ENCODE measurements at regions not wholly inside any gene's neighbourhood (a gene's known extent, or its start where the extent isn't known, plus 50 kb on each side); places are given as distances from the start of the nearest gene placed in this dataset.

DNA sequence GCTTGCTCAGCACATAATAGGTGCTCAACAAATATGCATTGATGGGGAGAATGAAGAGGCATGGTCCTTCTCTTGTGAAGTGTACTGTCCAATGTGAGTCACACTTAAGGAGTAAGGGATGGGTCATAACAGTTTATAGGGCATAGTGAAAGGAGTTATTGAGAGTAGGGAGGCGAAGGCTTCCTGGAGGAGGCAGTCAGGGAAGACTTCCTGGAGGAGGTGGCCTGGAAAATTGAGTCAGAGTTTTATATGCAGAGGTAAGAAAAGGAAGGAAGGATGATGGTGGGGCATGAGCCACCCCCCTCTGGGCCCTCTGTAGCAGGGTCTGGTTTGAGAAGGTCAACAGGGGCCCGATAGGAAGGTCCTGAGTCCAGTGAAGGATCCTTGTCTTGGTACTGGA is 57.0 kb upstream of the ZNF536 start:
- no peaks in the 10 kb centered on the region for H3K27me3 ChIP-seq (ENCODE audit: control insufficient read depth, insufficient read depth)
- ATAC-seq (no peak), DNase-seq (no peak)
- 90% methylated on average over 2 of the region's 2 CpGs for WGBS
- intact Hi-C loops (cut with DNase I) = no loop called here
- no peaks in the 10 kb centered on the region for H3K9me3 ChIP-seq (ENCODE audit: control insufficient read depth, low read length)
- no peak overlapping the region for H3K27ac ChIP-seq (ENCODE audit: low read length)
- no peak overlapping the region for H3K4me3 ChIP-seq (ENCODE audit: low read length)
- no peaks in the 10 kb centered on the region for H3K4me1 ChIP-seq (ENCODE audit: control insufficient read depth, insufficient read depth, low read length)

DNA sequence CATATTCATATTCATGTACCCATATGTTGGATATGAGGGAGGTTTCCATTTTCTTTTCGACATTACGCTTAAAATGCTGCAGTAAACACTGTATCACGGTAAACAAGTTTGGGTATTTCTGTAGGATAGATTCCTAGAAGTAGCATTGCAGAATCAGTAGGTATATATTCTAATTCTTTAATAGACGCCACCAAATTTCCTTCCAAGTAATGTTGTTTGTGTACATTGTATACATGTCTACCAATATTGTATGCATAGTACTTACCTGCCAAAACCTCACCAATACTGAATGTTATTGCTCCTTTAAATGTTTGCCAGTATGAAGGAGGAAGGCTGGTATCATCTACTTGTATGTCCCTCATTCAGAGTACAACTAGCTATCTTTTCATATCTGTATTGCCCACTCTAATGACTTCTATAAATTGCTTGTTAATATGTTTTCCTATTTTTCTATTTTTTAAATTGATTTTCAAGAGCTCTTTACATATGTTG is 56.1 kb upstream of the ZNF536 start:
- ATAC-seq (no peak), DNase-seq (no peak)
- no peaks in the 10 kb centered on the region for H3K27me3 ChIP-seq (ENCODE audit: control insufficient read depth, insufficient read depth)
- 98% methylated on average over 4 of the region's 4 CpGs for WGBS
- intact Hi-C loops (cut with DNase I) = no loop called here
- no peak overlapping the region for H3K27ac ChIP-seq (ENCODE audit: low read length)
- H3K9me3 ChIP-seq (ENCODE audit: control insufficient read depth, low read length) = no peaks in the 10 kb centered on the region
- no peak overlapping the region for H3K4me3 ChIP-seq (ENCODE audit: low read length)
- no peaks in the 10 kb centered on the region for H3K4me1 ChIP-seq (ENCODE audit: control insufficient read depth, insufficient read depth, low read length)

DNA sequence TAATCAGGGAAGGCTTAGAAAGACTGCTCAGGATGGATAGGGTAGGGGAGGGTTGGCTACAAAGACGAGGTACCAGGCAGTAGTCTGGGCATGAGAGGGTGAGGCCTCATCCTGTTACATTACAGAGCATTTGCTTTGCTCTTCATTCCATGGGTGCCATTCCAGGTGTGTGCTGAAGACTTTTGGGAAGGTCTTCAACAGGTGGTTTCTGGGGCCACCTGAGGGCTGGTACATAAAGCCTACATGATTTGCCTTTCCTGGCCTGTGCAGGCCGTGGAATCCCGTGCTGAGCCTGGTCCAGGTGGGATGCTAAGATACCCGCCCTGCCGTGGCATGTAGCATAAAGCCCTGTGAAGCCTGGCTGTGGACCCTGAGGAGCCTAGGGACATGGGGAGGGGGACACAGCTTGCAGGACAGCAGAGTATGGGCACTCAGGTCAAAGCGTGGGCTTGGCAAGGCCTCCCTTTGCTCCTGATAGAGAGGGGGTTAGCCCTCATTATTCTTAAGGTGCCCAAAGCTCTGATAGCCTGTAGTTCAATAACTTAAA is 55.6 kb upstream of the ZNF536 start:
- no peaks in the 10 kb centered on the region for H3K27me3 ChIP-seq (ENCODE audit: control insufficient read depth, insufficient read depth)
- DNase-seq (peak in 1 of 3 donors; percentile 11), ATAC-seq (no peak)
- no peaks in the 10 kb centered on the region for H3K4me1 ChIP-seq (ENCODE audit: control insufficient read depth, insufficient read depth, low read length)
- intact Hi-C loops (cut with DNase I) = no loop called here
- WGBS = 90% methylated on average over 6 of the region's 6 CpGs
- no peak overlapping the region for H3K27ac ChIP-seq (ENCODE audit: low read length)
- H3K9me3 ChIP-seq (ENCODE audit: control insufficient read depth, low read length) = no peaks in the 10 kb centered on the region
- H3K4me3 ChIP-seq (ENCODE audit: low read length) = no peak overlapping the region

DNA sequence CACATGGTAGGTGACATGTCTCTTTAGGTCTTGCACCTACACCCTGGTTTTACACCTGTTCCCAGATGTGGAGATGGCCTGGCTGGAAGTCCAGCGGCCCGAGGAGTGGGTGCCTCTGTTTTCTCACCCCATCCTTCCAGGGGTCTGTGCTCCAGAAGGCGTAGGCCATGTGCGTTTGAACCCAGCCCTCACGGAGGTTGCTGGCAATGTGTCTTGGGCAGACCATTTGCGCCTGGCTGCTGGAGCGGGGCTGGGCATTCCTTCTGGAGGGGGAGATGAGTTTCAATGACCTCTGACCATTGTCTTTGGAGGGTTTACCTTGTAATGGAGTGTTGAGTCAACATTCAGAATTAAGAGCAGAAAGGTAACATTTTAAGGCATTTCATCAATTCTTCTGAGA is 54.8 kb upstream of the ZNF536 start:
- WGBS = 91% methylated on average over 7 of the region's 7 CpGs
- no peaks in the 10 kb centered on the region for H3K4me1 ChIP-seq (ENCODE audit: control insufficient read depth, insufficient read depth, low read length)
- H3K27ac ChIP-seq (ENCODE audit: low read length) = no peak overlapping the region
- intact Hi-C loops (cut with DNase I) = no loop called here
- no peaks in the 10 kb centered on the region for H3K9me3 ChIP-seq (ENCODE audit: control insufficient read depth, low read length)
- DNase-seq (peak in 1 of 3 donors; percentile 33), ATAC-seq (no peak)
- no peak overlapping the region for H3K4me3 ChIP-seq (ENCODE audit: low read length)
- no peaks in the 10 kb centered on the region for H3K27me3 ChIP-seq (ENCODE audit: control insufficient read depth, insufficient read depth)

DNA sequence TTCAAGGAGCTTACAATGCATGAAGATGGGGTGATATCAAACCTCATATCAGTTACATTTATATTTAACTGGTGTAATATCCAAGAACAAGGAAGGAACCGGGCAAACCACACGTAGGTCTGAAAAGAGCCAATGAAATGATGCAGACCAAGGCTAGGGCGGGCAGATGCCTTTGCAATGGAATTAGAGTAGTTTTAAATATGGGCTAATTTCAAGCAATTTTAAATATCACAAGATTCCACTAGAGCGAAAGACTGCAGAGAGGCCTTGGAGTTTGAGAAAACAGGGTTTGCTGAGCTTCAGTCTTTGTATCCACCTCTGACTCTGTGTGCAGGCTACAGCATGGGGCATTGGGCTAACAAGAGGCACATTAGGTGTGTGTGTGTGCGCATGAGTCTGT is 53.9 kb upstream of the ZNF536 start:
- 90% methylated on average over 5 of the region's 5 CpGs for WGBS
- Histone ChIP-seq H3K27me3 (ENCODE audit: control insufficient read depth, insufficient read depth) (no peaks in the 10 kb centered on the region), H3K9me3 (ENCODE audit: control insufficient read depth, low read length) (no peaks in the 10 kb centered on the region), H3K4me1 (ENCODE audit: control insufficient read depth, insufficient read depth, low read length) (no peaks in the 10 kb centered on the region), H3K4me3 (ENCODE audit: low read length) (no peak overlapping the region), H3K27ac (ENCODE audit: low read length) (no peak overlapping the region)
- ATAC-seq (no peak), DNase-seq (no peak)
- intact Hi-C loops (cut with DNase I) = no loop called here

DNA sequence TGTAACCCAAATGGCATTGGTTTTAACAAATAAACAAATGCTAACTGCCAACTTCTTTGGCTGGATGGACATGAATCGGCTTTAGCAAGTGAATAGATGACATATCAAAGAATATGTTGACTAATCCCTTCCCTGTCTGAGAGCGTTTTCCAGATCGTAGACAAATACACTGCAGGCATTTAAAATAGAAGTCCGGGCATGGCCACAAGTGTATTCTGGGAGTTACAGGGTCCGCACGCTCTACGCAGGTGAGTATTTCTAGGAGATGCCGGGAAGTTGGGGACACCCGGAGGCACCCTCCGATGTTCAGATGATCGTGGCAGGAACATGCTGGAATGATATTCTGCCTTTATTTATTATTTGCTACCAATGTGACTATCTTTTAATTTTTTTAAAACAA is 53.2 kb upstream of the ZNF536 start:
- no peak overlapping the region for H3K27ac ChIP-seq (ENCODE audit: low read length)
- DNase-seq (peak in 1 of 3 donors; percentile 4), ATAC-seq (no peak)
- intact Hi-C loops (cut with DNase I) = no loop called here
- H3K4me3 ChIP-seq (ENCODE audit: low read length) = no peak overlapping the region
- no peaks in the 10 kb centered on the region for H3K27me3 ChIP-seq (ENCODE audit: control insufficient read depth, insufficient read depth)
- no peaks in the 10 kb centered on the region for H3K9me3 ChIP-seq (ENCODE audit: control insufficient read depth, low read length)
- WGBS = 87% methylated on average over 11 of the region's 11 CpGs
- H3K4me1 ChIP-seq (ENCODE audit: control insufficient read depth, insufficient read depth, low read length) = no peaks in the 10 kb centered on the region

DNA sequence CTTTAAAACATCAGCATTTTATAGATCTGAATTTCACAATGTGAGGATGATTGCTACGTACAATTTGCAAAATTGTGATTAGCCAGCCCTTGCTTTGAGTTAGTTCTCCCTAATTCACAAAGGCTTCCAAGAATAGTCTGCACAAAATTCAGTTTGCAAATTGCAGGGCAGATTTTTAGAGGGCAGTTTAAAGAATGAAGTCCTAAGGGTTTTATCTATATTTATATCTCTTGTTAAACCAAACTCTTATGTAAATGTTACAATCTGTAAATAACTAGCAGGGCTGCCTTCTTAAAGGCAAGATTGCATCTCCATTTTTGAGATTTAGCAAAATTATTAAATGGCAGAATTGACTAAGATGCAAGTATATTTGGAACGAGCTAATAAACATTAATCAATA is 52.8 kb upstream of the ZNF536 start:
- 79% methylated on average over 2 of the region's 2 CpGs for WGBS
- DNase-seq (no peak), ATAC-seq (no peak)
- intact Hi-C loops (cut with DNase I) = no loop called here
- no peaks in the 10 kb centered on the region for H3K4me1 ChIP-seq (ENCODE audit: control insufficient read depth, insufficient read depth, low read length)
- H3K4me3 ChIP-seq (ENCODE audit: low read length) = no peak overlapping the region
- H3K27ac ChIP-seq (ENCODE audit: low read length) = no peak overlapping the region
- H3K9me3 ChIP-seq (ENCODE audit: control insufficient read depth, low read length) = no peaks in the 10 kb centered on the region
- no peaks in the 10 kb centered on the region for H3K27me3 ChIP-seq (ENCODE audit: control insufficient read depth, insufficient read depth)

DNA sequence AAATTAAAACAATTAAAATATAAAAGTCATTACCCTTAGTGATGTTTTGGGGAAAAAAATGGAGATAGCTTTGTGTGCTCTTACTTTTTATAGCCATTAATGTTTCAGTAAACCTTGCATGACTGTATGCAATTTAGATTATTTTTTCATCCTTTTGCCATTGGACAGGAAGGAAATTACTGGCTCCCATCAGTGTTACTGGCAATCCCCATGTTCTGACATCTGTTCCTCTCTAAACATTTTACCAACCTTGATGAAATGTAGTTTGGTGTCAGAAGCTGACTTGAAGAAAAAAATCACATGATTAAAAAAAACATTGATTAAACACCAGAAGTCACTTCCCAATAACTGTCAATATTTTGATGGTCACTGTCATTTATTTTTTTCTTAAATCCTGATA is 52.3 kb upstream of the ZNF536 start:
- intact Hi-C loops (cut with DNase I) = no loop called here
- H3K27ac ChIP-seq (ENCODE audit: low read length) = no peak overlapping the region
- ATAC-seq (no peak), DNase-seq (no peak)
- no peaks in the 10 kb centered on the region for H3K27me3 ChIP-seq (ENCODE audit: control insufficient read depth, insufficient read depth)
- no peaks in the 10 kb centered on the region for H3K9me3 ChIP-seq (ENCODE audit: control insufficient read depth, low read length)
- H3K4me3 ChIP-seq (ENCODE audit: low read length) = no peak overlapping the region
- no peaks in the 10 kb centered on the region for H3K4me1 ChIP-seq (ENCODE audit: control insufficient read depth, insufficient read depth, low read length)

DNA sequence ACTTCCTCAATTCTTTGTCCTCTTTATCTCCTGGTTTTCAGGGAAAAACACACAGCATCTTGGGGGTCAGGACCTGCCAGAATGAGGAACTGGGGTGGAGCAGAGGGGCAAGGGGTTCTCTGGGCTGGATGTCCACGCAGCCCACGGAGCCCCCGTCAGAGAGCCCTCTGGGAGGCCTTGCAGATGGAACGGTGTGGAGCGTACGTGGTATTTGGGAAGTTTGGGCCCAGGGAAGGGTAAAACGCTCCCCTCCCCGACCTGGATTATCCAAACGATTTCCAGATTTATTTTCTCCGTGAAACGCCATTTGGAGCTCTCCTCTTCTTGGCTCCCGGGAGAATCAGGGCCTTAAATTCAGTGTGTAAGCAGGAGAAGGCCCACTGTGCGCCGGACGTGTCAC is 51.7 kb upstream of the ZNF536 start:
- no peak for ATAC-seq
- DNase-seq = peak in 1 of 3 donors; percentile 4
- H3K27ac ChIP-seq (ENCODE audit: low read length) = no peak overlapping the region
- no peak overlapping the region for H3K4me3 ChIP-seq (ENCODE audit: low read length)
- no peaks in the 10 kb centered on the region for H3K9me3 ChIP-seq (ENCODE audit: control insufficient read depth, low read length)
- H3K4me1 ChIP-seq (ENCODE audit: control insufficient read depth, insufficient read depth, low read length) = no peaks in the 10 kb centered on the region
- intact Hi-C loops (cut with DNase I) = no loop called here
- 78% methylated on average over 15 of the region's 15 CpGs for WGBS
- H3K27me3 ChIP-seq (ENCODE audit: control insufficient read depth, insufficient read depth) = no peaks in the 10 kb centered on the region

DNA sequence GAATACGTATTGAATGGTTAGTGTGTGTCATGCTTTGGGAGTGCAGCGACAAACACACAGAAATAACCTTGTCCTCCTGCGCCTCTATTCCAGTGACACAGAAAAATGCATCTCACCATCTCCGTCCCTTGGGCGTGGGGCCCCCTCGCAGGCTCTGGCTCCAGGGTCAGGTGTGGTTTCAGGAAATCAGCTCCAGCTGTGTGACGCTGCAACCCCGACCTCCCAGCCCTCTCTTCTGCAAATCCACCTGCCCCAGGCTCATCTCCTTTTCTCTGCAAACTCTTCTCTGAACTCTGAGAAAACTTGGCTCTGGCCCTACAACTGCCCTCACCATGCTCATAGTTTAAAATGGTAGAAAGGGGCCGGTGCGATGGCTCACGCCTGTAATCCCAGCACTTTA is 51.3 kb upstream of the ZNF536 start:
- intact Hi-C loops (cut with DNase I) = no loop called here
- DNase-seq = no peak
- 85% methylated on average over 11 of the region's 11 CpGs for WGBS

More for the DNA sequence above, 51.3 kb upstream of the ZNF536 start:
- Histone ChIP-seq H3K27ac (ENCODE audit: low read length) (no peak overlapping the region), H3K27me3 (ENCODE audit: control insufficient read depth, insufficient read depth) (no peaks in the 10 kb centered on the region), H3K9me3 (ENCODE audit: control insufficient read depth, low read length) (no peaks in the 10 kb centered on the region), H3K4me3 (ENCODE audit: low read length) (no peak overlapping the region), H3K4me1 (ENCODE audit: control insufficient read depth, insufficient read depth, low read length) (no peaks in the 10 kb centered on the region)
- no peak for ATAC-seq
